ENCODE measurements at regions not wholly inside any gene's neighbourhood (a gene's known extent, or its start where the extent isn't known, plus 50 kb on each side); places are given as distances from the start of the nearest gene placed in this dataset.

GRCh38 chr21:43362321-43362791 lies 64.6 kb downstream of the SIK1 start:
- no peak overlapping the region for H3K27ac ChIP-seq (replicated peaks)
- TF ChIP-seq GABPA (IDR thresholded peaks at IDR 0.05; ENCODE audit: low read depth) (no peak), REST (IDR thresholded peaks at IDR 0.05; ENCODE audit: insufficient replicate concordance, low read depth) (no peak), POLR2AphosphoS5 (IDR thresholded peaks at IDR 0.05; ENCODE audit: low read depth) (no peak), SPI1 (IDR thresholded peaks at IDR 0.05; ENCODE audit: borderline replicate concordance, low read depth) (no peak), CTCF (IDR thresholded peaks at IDR 0.05; ENCODE audit: insufficient read depth, low read length) (no peak)
- peaks cover 24% of the 10 kb centered on the region for H3K27me3 ChIP-seq (ENCODE audit: insufficient read depth, poor library complexity, severe bottlenecking)
- H3K4me3 ChIP-seq (replicated peaks; ENCODE audit: insufficient read depth, low read length), result no peak overlapping the region
- no peak for DNase-seq (ENCODE audit: low read depth in 1 of 2, low spot score in 1 of 2)

GRCh38 chr21:43361493-43362296 lies 65.2 kb downstream of the SIK1 start:
- no peak overlapping the region for H3K27ac ChIP-seq (replicated peaks)
- H3K27me3 ChIP-seq (ENCODE audit: insufficient read depth, poor library complexity, severe bottlenecking), result peaks cover 24% of the 10 kb centered on the region
- no peak for DNase-seq (ENCODE audit: low read depth in 1 of 2, low spot score in 1 of 2)
- TF ChIP-seq POLR2AphosphoS5 (IDR thresholded peaks at IDR 0.05; ENCODE audit: low read depth) (no peak), CTCF (IDR thresholded peaks at IDR 0.05; ENCODE audit: insufficient read depth, low read length) (no peak), REST (IDR thresholded peaks at IDR 0.05; ENCODE audit: insufficient replicate concordance, low read depth) (no peak), SPI1 (IDR thresholded peaks at IDR 0.05; ENCODE audit: borderline replicate concordance, low read depth) (no peak), GABPA (IDR thresholded peaks at IDR 0.05; ENCODE audit: low read depth) (no peak)
- H3K4me3 ChIP-seq (replicated peaks; ENCODE audit: insufficient read depth, low read length), result no peak overlapping the region

GRCh38 chr21:43361127-43361492 lies 65.8 kb downstream of the SIK1 start:
- H3K4me3 ChIP-seq (replicated peaks; ENCODE audit: insufficient read depth, low read length), result no peak overlapping the region
- H3K27ac ChIP-seq (replicated peaks), result no peak overlapping the region
- TF ChIP-seq POLR2AphosphoS5 (IDR thresholded peaks at IDR 0.05; ENCODE audit: low read depth), result no peak
- TF ChIP-seq CTCF (IDR thresholded peaks at IDR 0.05; ENCODE audit: insufficient read depth, low read length), result no peak
- no peak for TF ChIP-seq REST (IDR thresholded peaks at IDR 0.05; ENCODE audit: insufficient replicate concordance, low read depth)
- no peak for TF ChIP-seq SPI1 (IDR thresholded peaks at IDR 0.05; ENCODE audit: borderline replicate concordance, low read depth)
- no peak for TF ChIP-seq GABPA (IDR thresholded peaks at IDR 0.05; ENCODE audit: low read depth)
- DNase-seq (ENCODE audit: low read depth in 1 of 2, low spot score in 1 of 2), result no peak
- peaks cover 24% of the 10 kb centered on the region for H3K27me3 ChIP-seq (ENCODE audit: insufficient read depth, poor library complexity, severe bottlenecking)
